ENCODE measurements at regions not wholly inside any gene's neighbourhood (a gene's known extent, or its start where the extent isn't known, plus 50 kb on each side); places are given as distances from the start of the nearest gene placed in this dataset.

DNA sequence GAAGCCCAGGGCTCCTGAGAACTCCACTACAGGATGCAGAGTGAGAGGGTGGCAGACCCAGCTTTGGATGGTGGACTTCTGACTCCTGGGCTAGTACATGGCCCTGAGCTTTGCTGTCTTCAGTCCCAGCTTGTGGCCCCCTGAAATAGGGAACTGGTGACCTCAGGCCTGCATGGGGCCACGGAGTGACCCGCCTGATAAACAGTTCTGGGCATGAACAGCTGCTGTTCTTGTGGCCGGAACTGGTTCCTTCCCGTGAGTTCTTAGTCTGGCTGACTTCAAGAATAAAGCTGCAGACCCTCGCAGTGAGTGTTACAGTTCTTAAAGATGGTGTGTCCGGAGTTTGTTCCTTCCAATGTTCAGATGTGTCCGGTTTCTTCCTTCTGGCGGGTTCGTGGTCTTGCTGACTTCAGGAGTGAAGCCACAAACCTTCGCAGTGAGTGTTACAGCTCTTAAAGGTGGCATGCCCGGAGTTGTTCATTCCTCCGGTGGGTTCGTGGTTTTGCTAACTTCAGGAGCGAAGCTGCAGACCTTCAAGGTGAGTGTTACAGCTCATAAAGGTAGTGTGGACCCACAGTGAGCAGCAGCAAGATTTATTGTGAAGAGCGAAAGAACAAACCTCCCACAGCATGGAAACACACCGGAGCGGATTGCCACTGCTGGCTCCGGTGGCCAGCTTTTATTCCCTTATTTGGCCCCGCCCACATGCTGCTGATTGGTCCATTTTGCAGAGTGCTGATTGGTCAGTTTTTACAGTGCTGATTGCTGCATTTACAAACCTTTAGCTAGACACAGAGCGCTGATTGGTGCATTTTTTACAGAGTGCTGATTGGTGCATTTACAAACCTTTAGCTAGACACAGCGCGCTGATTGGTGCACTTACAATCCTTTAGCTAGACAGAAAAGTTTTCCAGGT, 268.0 kb downstream of the ZEB1 start:
- H3K4me3 ChIP-seq (ENCODE audit: low read length), result no peak overlapping the region
- DNase-seq (ENCODE audit: low read depth), result no peak
- TF ChIP-seq, protein P1, sequence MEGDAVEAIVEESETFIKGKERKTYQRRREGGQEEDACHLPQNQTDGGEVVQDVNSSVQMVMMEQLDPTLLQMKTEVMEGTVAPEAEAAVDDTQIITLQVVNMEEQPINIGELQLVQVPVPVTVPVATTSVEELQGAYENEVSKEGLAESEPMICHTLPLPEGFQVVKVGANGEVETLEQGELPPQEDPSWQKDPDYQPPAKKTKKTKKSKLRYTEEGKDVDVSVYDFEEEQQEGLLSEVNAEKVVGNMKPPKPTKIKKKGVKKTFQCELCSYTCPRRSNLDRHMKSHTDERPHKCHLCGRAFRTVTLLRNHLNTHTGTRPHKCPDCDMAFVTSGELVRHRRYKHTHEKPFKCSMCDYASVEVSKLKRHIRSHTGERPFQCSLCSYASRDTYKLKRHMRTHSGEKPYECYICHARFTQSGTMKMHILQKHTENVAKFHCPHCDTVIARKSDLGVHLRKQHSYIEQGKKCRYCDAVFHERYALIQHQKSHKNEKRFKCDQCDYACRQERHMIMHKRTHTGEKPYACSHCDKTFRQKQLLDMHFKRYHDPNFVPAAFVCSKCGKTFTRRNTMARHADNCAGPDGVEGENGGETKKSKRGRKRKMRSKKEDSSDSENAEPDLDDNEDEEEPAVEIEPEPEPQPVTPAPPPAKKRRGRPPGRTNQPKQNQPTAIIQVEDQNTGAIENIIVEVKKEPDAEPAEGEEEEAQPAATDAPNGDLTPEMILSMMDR (IDR thresholded peaks at IDR 0.05; ENCODE audit: insufficient read depth, low read depth, low read length, missing control alignments), result no peak

DNA sequence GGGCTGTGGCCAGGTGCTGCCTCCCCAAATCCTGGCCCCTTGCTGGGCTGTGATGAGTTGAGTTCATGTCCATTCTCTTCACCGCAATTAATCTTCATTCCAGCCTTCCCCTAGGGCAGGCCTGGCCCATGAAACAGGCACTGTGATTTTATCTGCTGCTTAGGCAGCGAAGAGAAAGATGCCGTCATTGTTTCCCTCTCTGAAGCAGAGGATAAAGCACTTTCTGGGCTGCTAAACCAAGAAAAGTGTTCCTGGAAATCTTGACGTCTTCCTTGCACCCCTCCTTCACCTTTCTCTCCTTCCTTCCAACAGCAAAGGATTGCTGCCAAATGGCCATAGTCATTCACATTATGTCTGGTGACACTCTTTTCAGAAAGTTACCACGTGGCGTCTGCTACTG, 265.9 kb downstream of the ZEB1 start:
- TF ChIP-seq, protein P1 (IDR thresholded peaks at IDR 0.05; ENCODE audit: insufficient read depth, low read depth, low read length, missing control alignments), result no peak
- H3K4me3 ChIP-seq (ENCODE audit: low read length), result no peak overlapping the region
- no peak for DNase-seq (ENCODE audit: low read depth)

DNA sequence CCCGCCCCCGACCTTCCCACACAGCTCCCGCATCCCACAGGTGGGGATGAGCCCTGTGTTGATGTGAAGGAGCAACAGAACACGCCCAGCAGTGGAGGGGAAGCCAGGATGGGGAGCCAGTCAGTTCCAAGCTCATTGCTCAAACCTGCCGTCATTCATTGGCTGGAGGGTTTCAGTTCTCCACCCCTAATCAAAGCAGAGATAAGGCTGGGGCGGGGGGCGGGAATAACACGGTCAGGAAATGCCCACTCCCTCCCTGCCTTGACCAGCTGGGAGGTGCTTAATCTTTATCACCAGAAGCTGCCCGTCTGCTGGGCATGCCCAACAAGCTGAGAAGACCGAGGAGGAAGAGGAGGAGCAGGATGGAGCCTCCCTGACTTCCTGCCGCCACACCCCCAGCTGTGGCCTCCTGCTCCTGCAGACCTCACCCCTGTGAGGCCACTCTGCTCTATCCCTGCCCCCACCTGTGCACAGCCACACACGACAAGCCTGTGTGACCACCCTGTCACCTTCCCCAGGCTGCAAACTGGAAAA, 265.1 kb downstream of the ZEB1 start:
- H3K4me3 ChIP-seq (ENCODE audit: low read length), result no peak overlapping the region
- DNase-seq (ENCODE audit: low read depth), result no peak
- TF ChIP-seq, protein P1 (IDR thresholded peaks at IDR 0.05; ENCODE audit: insufficient read depth, low read depth, low read length, missing control alignments), result no peak

DNA sequence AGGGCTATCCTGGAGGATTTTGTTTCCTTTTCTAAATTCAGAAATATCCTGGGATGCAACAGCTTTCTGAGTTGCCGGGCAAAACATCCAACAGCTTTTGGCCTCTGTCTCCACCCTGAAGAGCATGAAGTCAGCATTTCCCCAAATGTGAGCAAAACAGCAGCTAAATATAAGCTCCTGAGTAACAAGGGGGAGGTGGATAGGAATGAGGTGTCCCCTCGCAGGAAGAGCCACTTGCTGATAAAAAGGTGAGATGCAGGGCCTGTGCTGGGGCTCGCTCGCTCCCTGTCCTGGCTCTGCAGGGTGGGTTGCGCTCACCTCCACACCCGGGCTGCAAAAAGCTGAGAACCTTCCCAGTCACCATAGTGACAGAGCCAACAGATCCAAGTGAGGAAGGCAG, 264.3 kb downstream of the ZEB1 start:
- TF ChIP-seq, protein P1 (IDR thresholded peaks at IDR 0.05; ENCODE audit: insufficient read depth, low read depth, low read length, missing control alignments), result no peak
- H3K4me3 ChIP-seq (ENCODE audit: low read length), result no peak overlapping the region
- DNase-seq (ENCODE audit: low read depth), result no peak

DNA sequence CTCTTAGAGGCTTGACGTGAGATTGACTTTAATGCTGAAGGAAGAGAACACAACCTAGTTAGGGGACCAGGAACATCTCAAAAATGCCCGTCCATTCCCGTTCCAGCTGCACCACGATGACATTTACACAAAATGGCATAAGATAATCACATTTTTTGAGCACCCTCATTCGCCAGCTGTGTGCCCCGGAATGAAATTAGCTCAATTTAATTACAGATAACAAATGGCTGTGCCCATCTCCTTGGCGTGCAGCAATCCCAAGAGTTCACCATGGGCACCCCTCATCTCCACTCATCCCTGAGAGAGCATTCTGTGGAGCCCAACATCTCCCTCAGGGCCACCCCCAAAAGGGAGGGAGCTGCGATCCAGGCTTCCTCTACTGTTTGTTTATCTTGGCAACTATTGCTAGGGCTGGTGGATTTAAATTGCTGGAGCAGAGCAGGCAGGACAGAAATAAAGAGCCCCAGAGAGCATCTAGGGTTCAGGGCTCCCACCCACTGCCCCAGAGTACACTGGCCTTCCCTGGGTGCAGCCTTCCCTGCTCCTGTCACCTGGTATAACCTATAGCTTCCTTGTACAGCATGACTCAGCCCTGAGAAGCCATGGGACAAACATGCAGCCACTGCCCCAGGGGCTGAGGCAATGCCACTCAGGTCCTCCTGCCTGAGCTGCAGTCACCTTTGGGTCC, 263.5 kb downstream of the ZEB1 start:
- DNase-seq (ENCODE audit: low read depth), result peak; percentile 54
- no peak overlapping the region for H3K4me3 ChIP-seq (ENCODE audit: low read length)
- TF ChIP-seq, protein P1 (IDR thresholded peaks at IDR 0.05; ENCODE audit: insufficient read depth, low read depth, low read length, missing control alignments), result no peak

GRCh38 chr10:31581741-31582323, 262.8 kb downstream of the ZEB1 start:
- no peak overlapping the region for H3K4me3 ChIP-seq (ENCODE audit: low read length)
- TF ChIP-seq, protein P1 (IDR thresholded peaks at IDR 0.05; ENCODE audit: insufficient read depth, low read depth, low read length, missing control alignments), result no peak
- no peak for DNase-seq (ENCODE audit: low read depth)

Measured in epithelial cell of esophagus (primary cell).